ENCODE measurements at regions not wholly inside any gene's neighbourhood (a gene's known extent, or its start where the extent isn't known, plus 50 kb on each side); places are given as distances from the start of the nearest gene placed in this dataset.

- Histone ChIP-seq H3K9ac (ENCODE audit: low read depth, low read length) (no peak overlapping the region), H3K4me1 (ENCODE audit: insufficient read depth, low read length) (no peaks in the 10 kb centered on the region), H3K36me3 (ENCODE audit: insufficient read depth, low read length) (no peaks in the 10 kb centered on the region), H3K4me3 (ENCODE audit: low read length) (no peak overlapping the region), H3K27me3 (ENCODE audit: insufficient read depth, low read length) (no peaks in the 10 kb centered on the region), H3K9me3 (ENCODE audit: insufficient read depth, low read depth, low read length) (peaks cover 11% of the 10 kb centered on the region; the same call in 1 of the 2 replicates), H3K27ac (ENCODE audit: low read depth, low read length) (no peak overlapping the region)
- WGBS = 90% methylated on average over 4 of the region's 5 CpGs
Observed at GRCh38 chr10:58140691-58141347, 126.9 kb downstream of the IPMK start.

- no peak overlapping the region for H3K4me3 ChIP-seq (ENCODE audit: low read length)
- peaks cover 11% of the 10 kb centered on the region; the same call in 1 of the 2 replicates for H3K9me3 ChIP-seq (ENCODE audit: insufficient read depth, low read depth, low read length)
- H3K27ac ChIP-seq (ENCODE audit: low read depth, low read length) = no peak overlapping the region
- no peak overlapping the region for H3K9ac ChIP-seq (ENCODE audit: low read depth, low read length)
- no peaks in the 10 kb centered on the region for H3K27me3 ChIP-seq (ENCODE audit: insufficient read depth, low read length)
- H3K36me3 ChIP-seq (ENCODE audit: insufficient read depth, low read length) = no peaks in the 10 kb centered on the region
- 100% methylated on average over 2 of the region's 2 CpGs for WGBS
- no peaks in the 10 kb centered on the region for H3K4me1 ChIP-seq (ENCODE audit: insufficient read depth, low read length)
Observed at GRCh38 chr10:58140054-58140453, 127.6 kb downstream of the IPMK start.

GRCh38 chr10:58137813-58138212, 129.9 kb downstream of the IPMK start:
- no peaks in the 10 kb centered on the region for H3K4me1 ChIP-seq (ENCODE audit: insufficient read depth, low read length)
- no peaks in the 10 kb centered on the region for H3K9me3 ChIP-seq (ENCODE audit: insufficient read depth, low read depth, low read length)
- WGBS = 93% methylated on average over 4 of the region's 5 CpGs
- H3K36me3 ChIP-seq (ENCODE audit: insufficient read depth, low read length) = no peaks in the 10 kb centered on the region
- H3K27me3 ChIP-seq (ENCODE audit: insufficient read depth, low read length) = no peaks in the 10 kb centered on the region
- no peak overlapping the region for H3K4me3 ChIP-seq (ENCODE audit: low read length)
- H3K9ac ChIP-seq (ENCODE audit: low read depth, low read length) = no peak overlapping the region
- H3K27ac ChIP-seq (ENCODE audit: low read depth, low read length) = no peak overlapping the region

- no peaks in the 10 kb centered on the region for H3K9me3 ChIP-seq (ENCODE audit: insufficient read depth, low read depth, low read length)
- H3K9ac ChIP-seq (ENCODE audit: low read depth, low read length) = no peak overlapping the region
- H3K27ac ChIP-seq (ENCODE audit: low read depth, low read length) = no peak overlapping the region
- no peaks in the 10 kb centered on the region for H3K36me3 ChIP-seq (ENCODE audit: insufficient read depth, low read length)
- H3K4me3 ChIP-seq (ENCODE audit: low read length) = no peak overlapping the region
- H3K4me1 ChIP-seq (ENCODE audit: insufficient read depth, low read length) = no peaks in the 10 kb centered on the region
- WGBS = 97% methylated on average over 9 of the region's 9 CpGs
- no peaks in the 10 kb centered on the region for H3K27me3 ChIP-seq (ENCODE audit: insufficient read depth, low read length)
Observed at GRCh38 chr10:58115218-58116050, 152.3 kb downstream of the IPMK start.

- no peak overlapping the region for H3K9ac ChIP-seq (ENCODE audit: low read depth, low read length)
- H3K36me3 ChIP-seq (ENCODE audit: insufficient read depth, low read length) = no peaks in the 10 kb centered on the region
- 87% methylated on average over 3 of the region's 3 CpGs for WGBS
- H3K27me3 ChIP-seq (ENCODE audit: insufficient read depth, low read length) = no peaks in the 10 kb centered on the region
- H3K4me1 ChIP-seq (ENCODE audit: insufficient read depth, low read length) = no peaks in the 10 kb centered on the region
- H3K27ac ChIP-seq (ENCODE audit: low read depth, low read length) = no peak overlapping the region
- no peaks in the 10 kb centered on the region for H3K9me3 ChIP-seq (ENCODE audit: insufficient read depth, low read depth, low read length)
- H3K4me3 ChIP-seq (ENCODE audit: low read length) = no peak overlapping the region
Observed at GRCh38 chr10:58109731-58110130, 158.0 kb downstream of the IPMK start.

- Histone ChIP-seq H3K27ac (ENCODE audit: low read depth, low read length) (no peak overlapping the region), H3K36me3 (ENCODE audit: insufficient read depth, low read length) (no peaks in the 10 kb centered on the region), H3K27me3 (ENCODE audit: insufficient read depth, low read length) (no peaks in the 10 kb centered on the region), H3K4me3 (ENCODE audit: low read length) (no peak overlapping the region), H3K9me3 (ENCODE audit: insufficient read depth, low read depth, low read length) (0 out of 2 replicates have a peak, but pooled peaks cover 5% of the 10 kb centered on the region), H3K4me1 (ENCODE audit: insufficient read depth, low read length) (no peaks in the 10 kb centered on the region), H3K9ac (ENCODE audit: low read depth, low read length) (no peak overlapping the region)
- WGBS = 100% methylated on average over 2 of the region's 2 CpGs
Observed at GRCh38 chr10:58107506-58107905, 160.2 kb downstream of the IPMK start.

GRCh38 chr10:58106211-58107035, 161.3 kb downstream of the IPMK start:
- no peak overlapping the region for H3K9ac ChIP-seq (ENCODE audit: low read depth, low read length)
- no peaks in the 10 kb centered on the region for H3K27me3 ChIP-seq (ENCODE audit: insufficient read depth, low read length)
- 97% methylated on average over 40 of the region's 40 CpGs for WGBS
- H3K4me3 ChIP-seq (ENCODE audit: low read length) = no peak overlapping the region
- no peaks in the 10 kb centered on the region for H3K36me3 ChIP-seq (ENCODE audit: insufficient read depth, low read length)
- 0 out of 2 replicates have a peak, but pooled peaks cover 6% of the 10 kb centered on the region for H3K9me3 ChIP-seq (ENCODE audit: insufficient read depth, low read depth, low read length)
- no peak overlapping the region for H3K27ac ChIP-seq (ENCODE audit: low read depth, low read length)
- H3K4me1 ChIP-seq (ENCODE audit: insufficient read depth, low read length) = no peaks in the 10 kb centered on the region

- Histone ChIP-seq H3K36me3 (ENCODE audit: insufficient read depth, low read length) (no peaks in the 10 kb centered on the region), H3K27me3 (ENCODE audit: insufficient read depth, low read length) (no peaks in the 10 kb centered on the region), H3K4me3 (ENCODE audit: low read length) (no peak overlapping the region), H3K9ac (ENCODE audit: low read depth, low read length) (no peak overlapping the region), H3K27ac (ENCODE audit: low read depth, low read length) (no peak overlapping the region), H3K9me3 (ENCODE audit: insufficient read depth, low read depth, low read length) (0 out of 2 replicates have a peak, but pooled peaks cover 6% of the 10 kb centered on the region), H3K4me1 (ENCODE audit: insufficient read depth, low read length) (no peaks in the 10 kb centered on the region)
Observed at GRCh38 chr10:58104351-58104751, 163.3 kb downstream of the IPMK start.

- Histone ChIP-seq H3K27me3 (ENCODE audit: insufficient read depth, low read length) (no peaks in the 10 kb centered on the region), H3K4me3 (ENCODE audit: low read length) (no peak overlapping the region), H3K9me3 (ENCODE audit: insufficient read depth, low read depth, low read length) (0 out of 2 replicates have a peak, but pooled peaks cover 6% of the 10 kb centered on the region), H3K4me1 (ENCODE audit: insufficient read depth, low read length) (no peaks in the 10 kb centered on the region), H3K9ac (ENCODE audit: low read depth, low read length) (no peak overlapping the region), H3K36me3 (ENCODE audit: insufficient read depth, low read length) (no peaks in the 10 kb centered on the region), H3K27ac (ENCODE audit: low read depth, low read length) (no peak overlapping the region)
- 91% methylated on average over 7 of the region's 7 CpGs for WGBS
Observed at GRCh38 chr10:58102897-58103296, 164.8 kb downstream of the IPMK start.

GRCh38 chr10:58101682-58102081, 166.0 kb downstream of the IPMK start:
- H3K27ac ChIP-seq (ENCODE audit: low read depth, low read length) = no peak overlapping the region
- no peak overlapping the region for H3K9ac ChIP-seq (ENCODE audit: low read depth, low read length)
- no peaks in the 10 kb centered on the region for H3K27me3 ChIP-seq (ENCODE audit: insufficient read depth, low read length)
- 92% methylated on average over 1 of the region's 1 CpG for WGBS
- no peaks in the 10 kb centered on the region for H3K36me3 ChIP-seq (ENCODE audit: insufficient read depth, low read length)
- H3K9me3 ChIP-seq (ENCODE audit: insufficient read depth, low read depth, low read length) = 0 out of 2 replicates have a peak, but pooled peaks cover 6% of the 10 kb centered on the region
- no peak overlapping the region for H3K4me3 ChIP-seq (ENCODE audit: low read length)
- H3K4me1 ChIP-seq (ENCODE audit: insufficient read depth, low read length) = no peaks in the 10 kb centered on the region
